ENCODE measurements at regions not wholly inside any gene's neighbourhood (a gene's known extent, or its start where the extent isn't known, plus 50 kb on each side); places are given as distances from the start of the nearest gene placed in this dataset.

DNA sequence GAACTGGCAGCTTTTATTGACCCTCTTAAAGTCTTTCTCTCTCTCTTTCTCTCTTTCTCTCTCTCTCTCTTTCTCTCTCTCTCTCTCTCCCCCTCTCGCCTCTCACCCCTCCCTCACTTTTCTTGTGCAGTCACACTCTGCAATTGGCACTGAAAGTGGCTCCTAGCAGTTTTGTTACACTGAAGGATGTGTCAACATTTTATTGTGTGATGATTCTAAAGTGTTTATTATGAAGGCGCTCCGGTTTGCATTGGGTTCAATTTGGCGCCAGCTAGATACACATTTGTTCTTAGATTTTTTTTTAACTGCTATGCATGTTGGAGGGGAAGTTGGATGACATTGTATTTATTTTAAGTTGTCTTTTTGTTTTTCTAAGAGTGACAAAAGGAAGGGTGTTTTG lies 64.0 kb upstream of the CHRM3 start:
- no peak for DNase-seq (ENCODE audit: low spot score)

- DNase-seq (ENCODE audit: low spot score) = no peak
These were observed 64.5 kb upstream of the CHRM3 start for GRCh38 chr1:239321877-239322276.

DNA sequence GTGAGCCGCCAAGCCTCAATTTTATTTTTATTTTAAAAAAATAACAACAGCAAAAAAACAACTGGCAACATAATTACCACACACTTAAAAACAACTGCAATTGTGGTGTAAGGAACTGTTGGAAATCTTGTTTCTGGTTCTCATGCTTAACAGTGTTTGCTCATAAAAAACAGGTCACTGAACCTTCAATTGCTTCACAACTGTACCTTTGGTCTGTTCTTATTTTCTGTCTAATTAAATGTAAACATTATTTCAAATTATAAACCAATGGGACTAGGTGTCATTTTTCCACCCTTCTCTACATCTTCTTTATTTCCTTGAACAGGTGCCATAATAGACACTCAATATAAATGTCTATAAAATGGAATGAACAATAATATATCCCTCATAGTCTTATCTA lies 68.4 kb upstream of the CHRM3 start:
- no peak for DNase-seq (ENCODE audit: low spot score)

DNA sequence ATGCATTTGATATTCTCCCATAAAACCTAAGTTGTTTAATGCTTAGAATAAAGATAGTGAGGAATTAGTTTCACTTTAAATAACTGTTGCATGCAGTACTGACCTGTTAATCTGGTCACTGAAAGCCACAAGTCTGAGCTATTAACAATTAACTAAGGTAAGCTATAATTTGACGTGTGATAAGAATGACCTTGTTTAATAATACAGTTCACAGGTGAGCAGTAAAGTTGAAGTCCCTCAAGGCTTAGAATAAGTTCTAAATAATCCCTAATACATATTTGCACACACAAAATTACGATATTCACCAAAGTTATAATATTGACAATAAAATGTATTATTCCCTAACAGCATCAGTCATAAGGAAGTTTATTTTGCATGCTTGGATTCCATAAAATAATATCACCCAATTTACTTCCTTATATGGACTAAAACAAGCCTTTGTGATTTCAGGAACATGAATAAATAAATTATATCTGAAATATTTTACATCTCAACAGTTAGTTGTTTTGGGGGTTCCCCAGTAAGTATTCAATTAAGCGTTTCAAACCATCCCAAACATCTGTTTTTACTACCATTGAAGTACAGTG lies 70.6 kb upstream of the CHRM3 start:
- DNase-seq (ENCODE audit: low spot score) = no peak

GRCh38 chr1:239311331-239311730 lies 75.0 kb upstream of the CHRM3 start:
- no peak for DNase-seq (ENCODE audit: low spot score)

GRCh38 chr1:239308701-239309333 lies 77.6 kb upstream of the CHRM3 start:
- DNase-seq (ENCODE audit: low spot score) = no peak

DNA sequence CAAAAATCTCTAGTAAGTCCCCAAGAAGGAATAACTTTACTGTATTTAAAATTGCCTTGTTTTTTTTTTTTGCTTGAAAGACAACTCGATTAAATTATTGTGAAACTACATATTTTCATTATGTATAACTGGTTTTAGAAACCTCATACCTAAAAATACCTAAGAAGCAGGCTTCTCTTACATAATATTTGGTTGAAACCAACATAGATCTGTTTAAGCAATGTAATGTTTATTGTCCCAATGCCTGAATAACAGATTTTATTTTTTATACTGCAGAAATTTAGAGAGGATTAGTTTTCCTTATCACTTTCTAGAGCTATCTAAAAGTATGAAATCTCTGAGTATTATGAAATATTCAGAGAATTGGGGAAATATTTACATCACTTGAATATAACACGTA lies 78.5 kb upstream of the CHRM3 start:
- no peak for DNase-seq (ENCODE audit: low spot score)

DNA sequence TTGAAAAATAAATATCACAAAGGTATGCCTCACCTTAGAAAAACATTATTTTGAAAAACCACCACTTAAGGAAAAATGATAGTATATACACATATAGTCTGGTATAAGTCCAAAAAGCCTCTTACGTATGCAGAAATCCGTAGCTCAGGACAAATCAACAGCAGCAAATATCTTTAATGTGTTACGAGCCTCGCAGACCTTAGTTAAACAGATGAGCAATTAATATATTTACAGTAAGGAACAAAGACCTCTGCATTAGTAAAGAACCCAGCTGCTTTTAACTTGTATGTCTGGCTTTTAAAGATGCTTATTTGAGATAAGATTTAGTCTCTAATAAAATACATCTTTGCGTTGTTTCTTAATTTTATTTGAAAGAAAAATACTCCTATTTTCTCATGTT lies 79.9 kb upstream of the CHRM3 start:
- no peak for DNase-seq (ENCODE audit: low spot score)

GRCh38 chr1:239303289-239303688 lies 83.1 kb upstream of the CHRM3 start:
- no peak for DNase-seq (ENCODE audit: low spot score)

DNA sequence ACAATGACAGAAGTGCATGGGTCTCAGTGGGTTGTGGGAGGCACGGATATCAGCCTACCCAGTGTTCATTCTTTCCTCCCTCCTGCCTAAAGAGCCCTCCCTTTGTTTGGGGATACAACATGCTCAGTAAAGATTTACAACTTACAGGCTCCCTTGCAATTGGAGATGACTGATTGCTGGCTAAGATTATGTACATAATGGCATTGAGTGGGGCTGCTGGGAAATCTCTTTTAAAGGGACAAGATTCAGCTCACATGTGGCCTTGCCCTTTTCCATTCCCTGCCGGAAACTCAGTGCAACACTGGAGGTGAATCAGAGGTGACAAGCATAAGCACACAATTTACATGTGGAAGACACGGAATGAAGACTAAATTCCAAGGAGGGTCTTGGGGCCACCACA lies 83.7 kb upstream of the CHRM3 start:
- DNase-seq (ENCODE audit: low spot score) = no peak

- DNase-seq (ENCODE audit: low spot score) = no peak
These were observed 85.1 kb upstream of the CHRM3 start for GRCh38 chr1:239301251-239301650.

DNA sequence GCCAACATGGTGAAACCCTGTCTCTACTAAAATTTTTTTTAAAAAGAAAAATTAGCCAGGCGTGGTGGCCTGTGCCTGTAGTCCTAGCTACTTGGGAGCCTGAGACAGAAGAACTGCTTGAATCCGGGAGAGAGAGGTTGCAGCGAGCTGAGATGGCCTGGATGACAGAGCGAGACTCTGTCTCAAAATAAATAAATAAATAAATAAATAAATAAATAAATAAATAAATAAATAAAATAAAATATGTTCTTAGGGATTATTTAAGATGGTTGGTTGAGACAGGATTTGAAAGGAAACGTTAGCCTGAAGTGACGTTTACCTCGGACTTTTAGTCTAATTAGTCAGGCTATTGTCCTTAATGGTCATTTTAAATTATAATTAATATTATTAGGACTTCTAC lies 88.5 kb upstream of the CHRM3 start:
- no peak for DNase-seq (ENCODE audit: low spot score)

GRCh38 chr1:239293350-239294110 lies 92.8 kb upstream of the CHRM3 start:
- no peak for DNase-seq (ENCODE audit: low spot score)

- DNase-seq (ENCODE audit: low spot score) = no peak
These were observed 97.4 kb upstream of the CHRM3 start for GRCh38 chr1:239288820-239289554.

DNA sequence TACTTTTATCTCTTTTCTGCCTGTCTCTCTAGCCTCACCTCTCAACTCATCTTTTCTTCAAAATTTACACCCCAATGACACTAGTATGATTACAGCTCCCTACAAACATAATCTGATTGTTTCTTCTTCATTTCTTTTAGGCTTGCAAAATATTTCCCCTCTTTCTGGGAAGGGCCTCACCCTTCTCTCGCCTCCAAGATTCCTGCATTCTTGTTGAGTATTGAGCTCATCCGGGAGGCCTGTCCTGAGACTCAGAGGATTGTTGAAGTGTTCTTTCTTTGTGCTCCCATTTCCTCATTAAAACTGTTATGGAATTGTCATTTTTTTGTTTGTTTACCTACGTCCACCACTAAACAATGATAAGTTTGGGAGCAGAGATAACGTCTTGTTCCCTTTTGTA lies 99.1 kb upstream of the CHRM3 start:
- no peak for DNase-seq (ENCODE audit: low spot score)

GRCh38 chr1:239283216-239283615 lies 103.2 kb upstream of the CHRM3 start:
- DNase-seq (ENCODE audit: low spot score) = no peak

DNA sequence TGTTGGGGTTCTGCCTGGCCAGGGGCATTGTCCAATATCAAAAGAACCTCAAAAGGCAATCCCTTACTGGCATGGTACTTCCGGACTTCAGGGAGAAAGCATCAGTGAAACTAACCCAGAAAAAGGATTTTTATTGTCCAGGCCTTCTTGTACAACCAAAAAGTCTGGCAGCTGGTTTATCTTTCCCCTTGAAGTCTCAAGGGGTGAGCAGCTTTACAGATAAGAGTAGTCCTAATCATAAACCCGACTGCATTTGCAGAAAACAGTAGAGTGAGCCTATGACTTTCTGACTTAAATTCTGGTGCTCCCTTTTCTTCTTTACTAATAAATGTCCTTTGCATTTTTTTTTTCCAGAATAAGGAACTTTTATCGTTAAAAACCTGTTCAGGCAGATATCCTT lies 104.0 kb upstream of the CHRM3 start:
- no peak for DNase-seq (ENCODE audit: low spot score)

DNA sequence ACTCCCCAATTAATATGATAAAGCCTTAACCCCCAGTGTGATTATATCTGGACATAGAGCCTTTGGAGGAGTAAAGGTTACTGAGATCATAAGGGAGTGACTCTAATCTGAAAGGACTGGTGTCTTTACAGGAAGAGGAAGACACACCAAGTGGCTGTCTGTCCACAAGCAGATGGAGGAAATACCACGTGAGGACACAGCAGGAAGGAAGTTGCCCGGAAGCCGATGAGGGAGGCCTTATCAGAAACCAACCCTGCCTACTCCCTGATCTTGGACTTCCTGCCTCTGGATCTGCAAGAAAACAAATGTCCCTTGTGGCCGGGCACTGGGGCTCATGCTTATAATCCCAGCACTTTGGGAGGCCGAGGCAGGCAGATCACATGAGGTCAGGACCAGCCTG lies 110.3 kb upstream of the CHRM3 start:
- no peak for DNase-seq (ENCODE audit: low spot score)

- DNase-seq (ENCODE audit: low spot score) = no peak
These were observed 112.0 kb upstream of the CHRM3 start for GRCh38 chr1:239274242-239274830.

- no peak for DNase-seq (ENCODE audit: low spot score)
These were observed 115.9 kb upstream of the CHRM3 start for GRCh38 chr1:239270509-239270908.

- DNase-seq (ENCODE audit: low spot score) = no peak
These were observed 116.7 kb upstream of the CHRM3 start for GRCh38 chr1:239269706-239270105.

DNA sequence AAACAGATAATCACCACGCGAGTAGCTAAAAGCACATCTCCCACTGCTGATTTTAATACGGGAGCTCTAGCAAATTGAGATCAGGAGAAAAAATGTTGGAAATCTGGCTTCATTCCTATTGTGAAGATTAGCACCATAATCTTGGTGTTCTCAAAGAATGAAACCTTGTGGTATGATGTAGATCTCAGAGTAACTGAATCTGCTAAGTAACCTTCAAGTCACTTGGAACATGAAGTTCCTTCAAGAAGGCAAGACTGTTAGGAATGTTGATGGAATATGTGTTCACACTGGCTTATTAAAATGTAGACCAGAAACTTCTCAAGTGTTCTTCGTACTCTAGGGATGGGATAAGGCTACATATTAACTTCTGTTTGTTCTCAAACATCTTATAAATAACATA lies 117.4 kb upstream of the CHRM3 start:
- no peak for DNase-seq (ENCODE audit: low spot score)

DNA sequence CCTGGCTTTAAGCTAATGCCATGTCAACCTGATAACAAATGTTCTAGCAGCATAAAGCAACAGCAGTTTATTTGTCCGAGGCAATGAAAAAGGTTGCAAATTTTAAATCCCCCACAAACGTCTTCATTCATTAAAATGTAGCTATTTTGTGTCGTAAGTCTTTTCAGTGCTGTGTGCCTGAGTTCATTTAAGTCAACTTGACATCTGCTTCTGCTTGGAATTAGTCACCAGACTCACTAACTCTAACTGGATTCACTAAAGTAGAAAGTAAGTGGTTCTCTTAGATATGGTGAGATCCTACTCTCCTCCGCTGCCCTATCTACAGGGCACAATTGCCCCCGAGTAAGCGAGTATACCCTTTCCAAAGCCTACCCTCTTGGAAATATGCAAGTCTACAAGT lies 118.4 kb upstream of the CHRM3 start:
- no peak for DNase-seq (ENCODE audit: low spot score)
